HG02981 (cell line): ENCODE measurements at regions not wholly inside any gene's neighbourhood (a gene's known extent, or its start where the extent isn't known, plus 50 kb on each side); places are given as distances from the start of the nearest gene placed in this dataset.
"Not testable (repeated sequence)": the region's sequence is repeated elsewhere in the genome, so short reads cannot be mapped to it uniquely, and the experiment has no call there.

Source experiments
- ATAC-seq: cut with Tn5 transposase; IDR thresholded peaks from one replicate; pipeline ENCODE4 v1.9.1; 2021; ENCODE audit warnings: mild to moderate bottlenecking, moderate library complexity; ENCODE audit not compliant: unreplicated experiment

- ATAC-seq: no peak
These were observed 871.0 kb downstream of the OTOL1 start for GRCh38 chr3:162367429-162368260.

GRCh38 chr3:162368417-162368816 lies 871.8 kb downstream of the OTOL1 start:
- no peak for ATAC-seq

GRCh38 chr3:162369306-162369705 lies 872.7 kb downstream of the OTOL1 start:
- ATAC-seq: no peak

- ATAC-seq: no peak
These were observed 873.5 kb downstream of the OTOL1 start for GRCh38 chr3:162370141-162370540.

GRCh38 chr3:162376761-162377160 lies 880.2 kb downstream of the OTOL1 start:
- no peak for ATAC-seq

GRCh38 chr3:162377608-162378007 lies 881.0 kb downstream of the OTOL1 start:
- no peak for ATAC-seq

- ATAC-seq: no peak
These were observed 888.8 kb downstream of the OTOL1 start for GRCh38 chr3:162385387-162385786.

- no peak for ATAC-seq
These were observed 894.3 kb downstream of the OTOL1 start for GRCh38 chr3:162390891-162391290.

- no peak for ATAC-seq
These were observed 894.7 kb downstream of the OTOL1 start for GRCh38 chr3:162391301-162391700.

GRCh38 chr3:162395496-162395895 lies 898.9 kb downstream of the OTOL1 start:
- no peak for ATAC-seq

- ATAC-seq: no peak
These were observed 901.9 kb downstream of the OTOL1 start for GRCh38 chr3:162398554-162398953.

GRCh38 chr3:162400697-162401096 lies 904.1 kb downstream of the OTOL1 start:
- no peak for ATAC-seq

- not testable (repeated sequence) for ATAC-seq
These were observed 914.9 kb downstream of the OTOL1 start for GRCh38 chr3:162411556-162411955.

GRCh38 chr3:162421721-162422120 lies 925.1 kb downstream of the OTOL1 start:
- no peak for ATAC-seq

GRCh38 chr3:162428192-162428591 lies 931.6 kb downstream of the OTOL1 start:
- no peak for ATAC-seq

- ATAC-seq: no peak
These were observed 939.1 kb downstream of the OTOL1 start for GRCh38 chr3:162435750-162436149.

- ATAC-seq: no peak
These were observed 940.2 kb downstream of the OTOL1 start for GRCh38 chr3:162436826-162437225.

- no peak for ATAC-seq
These were observed 940.9 kb downstream of the OTOL1 start for GRCh38 chr3:162437480-162437879.

- ATAC-seq: no peak
These were observed 945.1 kb downstream of the OTOL1 start for GRCh38 chr3:162441716-162442115.

GRCh38 chr3:162443376-162443775 lies 946.8 kb downstream of the OTOL1 start:
- no peak for ATAC-seq

GRCh38 chr3:162468791-162469190 lies 972.2 kb downstream of the OTOL1 start:
- ATAC-seq: no peak

- ATAC-seq: no peak
These were observed 990.5 kb downstream of the OTOL1 start for GRCh38 chr3:162487138-162487537.

- no peak for ATAC-seq
These were observed 993.2 kb downstream of the OTOL1 start for GRCh38 chr3:162489853-162490252.
